Cerebellar cortex (tissue), 1 donor: ENCODE measurements at regions not wholly inside any gene's neighbourhood (a gene's known extent, or its start where the extent isn't known, plus 50 kb on each side); places are given as distances from the start of the nearest gene placed in this dataset.
"Not testable (repeated sequence)": the region's sequence is repeated elsewhere in the genome, so short reads cannot be mapped to it uniquely, and the experiment has no call there.

ENCODE experiments used
- DNase-seq: peaks from one replicate; pipeline ENCODE4 v3.0.0-alpha.2; 2015; ENCODE audit warnings: low spot score

DNA sequence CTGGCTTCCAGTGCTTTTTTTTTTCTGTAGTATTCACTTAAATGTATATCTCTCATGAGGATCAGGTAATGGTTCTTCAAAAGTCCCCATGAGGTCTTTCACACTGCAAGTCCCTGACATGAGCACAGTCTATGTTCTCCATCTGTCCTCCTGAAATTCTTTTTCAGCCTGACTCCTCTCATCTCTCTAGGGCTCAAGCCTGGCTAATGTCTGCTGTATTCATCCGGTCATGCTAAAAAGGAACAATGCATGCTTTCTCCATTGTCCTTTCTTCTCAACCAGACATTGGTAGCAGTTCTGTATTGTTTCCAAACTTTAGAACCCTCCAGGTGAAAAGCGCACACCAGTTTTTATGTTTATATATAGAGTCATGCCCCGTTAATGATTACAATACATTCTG, 368.3 kb upstream of the OLFM3 start:
- no peak for DNase-seq

DNA sequence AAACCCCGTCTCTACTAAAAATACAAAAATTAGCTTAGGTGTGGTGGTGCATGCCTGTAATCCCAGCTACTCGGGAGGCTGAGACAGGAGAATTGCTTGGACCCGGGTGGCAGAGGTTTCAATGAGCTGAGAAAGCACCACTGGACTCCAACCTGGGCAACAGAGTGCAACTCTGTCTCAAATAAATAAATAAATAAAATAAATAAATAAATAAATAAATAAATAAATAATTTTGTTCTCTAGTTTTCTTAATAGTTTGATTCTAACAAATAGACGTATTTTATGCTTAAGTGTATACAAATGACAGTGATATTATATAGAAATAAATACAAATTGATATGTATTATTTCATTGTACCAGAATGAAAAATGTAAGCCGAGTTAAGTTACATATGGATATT, 339.9 kb upstream of the OLFM3 start:
- DNase-seq: no peak

DNA sequence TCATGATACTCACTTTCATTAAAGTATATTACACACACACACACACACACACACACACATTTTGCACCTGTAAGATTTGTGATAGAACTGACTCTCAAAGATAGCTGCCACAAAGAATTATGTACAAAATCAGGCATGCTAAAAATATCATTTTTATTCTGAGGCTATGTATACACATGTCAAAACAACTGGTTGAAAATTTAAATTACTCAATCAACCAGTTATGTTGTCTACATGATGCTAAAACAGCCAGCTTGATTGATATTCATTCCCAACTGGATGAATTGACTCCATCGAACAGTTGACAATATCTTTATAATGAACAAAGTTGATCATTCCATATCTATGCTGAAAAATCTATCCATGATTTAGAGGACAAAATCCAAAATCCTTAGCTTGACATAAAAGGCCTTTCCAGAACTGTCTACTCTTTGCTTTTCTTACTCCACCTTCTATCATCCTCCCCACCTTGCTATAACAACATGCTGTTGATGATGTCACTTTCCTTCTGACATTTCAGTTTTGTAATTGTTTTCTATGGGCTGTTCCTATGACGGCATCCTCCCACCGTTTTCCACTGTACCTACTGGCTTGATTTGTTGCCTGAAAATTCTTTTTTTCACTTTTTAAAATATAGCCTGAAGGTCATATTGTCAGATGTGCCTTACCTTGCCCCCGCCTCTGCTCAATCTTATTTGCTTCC, 321.5 kb upstream of the OLFM3 start:
- no peak for DNase-seq

- no peak for DNase-seq
Observed at GRCh38 chr1:102315096-102315495, 318.4 kb upstream of the OLFM3 start.

- DNase-seq: no peak
Observed at GRCh38 chr1:102296116-102296515, 299.4 kb upstream of the OLFM3 start.

DNA sequence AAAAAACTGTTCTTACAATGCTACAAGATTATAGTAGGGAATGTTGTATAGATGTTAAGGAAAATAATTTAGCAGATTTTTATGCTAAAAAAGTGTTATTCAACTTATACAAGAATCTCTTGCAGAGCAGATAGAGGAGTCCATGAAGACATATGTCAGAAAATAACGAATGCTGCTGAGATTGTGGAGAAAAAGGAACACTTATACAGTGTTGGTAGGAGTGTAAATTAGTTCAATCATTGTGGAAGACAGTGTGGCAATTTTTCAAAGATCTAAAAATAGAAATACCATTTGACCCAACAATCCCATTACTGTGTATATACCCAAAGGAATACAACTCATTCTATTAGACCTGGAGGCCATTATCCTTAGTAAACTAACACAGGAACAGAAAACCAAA, 286.2 kb upstream of the OLFM3 start:
- no peak for DNase-seq

GRCh38 chr1:102262994-102263393, 266.3 kb upstream of the OLFM3 start:
- no peak for DNase-seq

DNA sequence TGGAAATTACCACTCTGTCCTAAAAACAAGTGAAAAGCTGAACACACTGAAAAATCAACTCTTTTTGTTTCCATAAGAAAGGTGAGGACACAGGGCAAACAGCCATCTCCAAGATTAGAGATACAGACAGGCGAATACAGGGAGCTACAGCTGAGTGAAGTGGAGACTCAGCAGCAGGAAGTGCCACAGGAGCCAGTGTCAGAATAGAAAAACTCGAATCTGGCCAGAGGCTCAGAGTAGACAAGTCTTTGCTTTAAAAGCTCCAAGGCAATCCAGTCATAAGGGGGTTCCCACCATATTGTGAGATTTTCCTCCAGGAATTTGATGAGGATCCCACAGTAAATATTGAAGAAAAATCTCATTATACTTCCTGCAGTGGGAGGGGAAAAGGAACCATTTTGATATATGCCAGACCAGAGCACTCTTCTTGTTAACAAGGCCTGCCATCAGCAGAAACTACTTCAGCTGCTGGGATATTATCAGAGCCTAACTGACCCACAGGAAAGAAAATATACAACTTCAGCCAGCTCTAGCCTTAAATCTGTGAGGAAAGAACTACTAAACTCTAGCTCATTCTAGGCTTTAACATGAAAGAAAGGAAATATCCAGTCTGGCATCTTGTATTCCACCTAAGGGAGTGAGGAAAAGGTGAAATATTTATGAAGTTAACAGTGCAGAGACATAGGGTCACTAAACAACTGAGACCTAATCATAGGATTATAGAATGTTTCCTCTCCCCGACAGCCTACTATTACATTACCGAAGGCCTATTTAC, 256.2 kb upstream of the OLFM3 start:
- DNase-seq: no peak

GRCh38 chr1:102241431-102242338, 245.0 kb upstream of the OLFM3 start:
- no peak for DNase-seq

- no peak for DNase-seq
Observed at GRCh38 chr1:102239247-102239646, 242.5 kb upstream of the OLFM3 start.

GRCh38 chr1:102234753-102235359, 238.1 kb upstream of the OLFM3 start:
- DNase-seq: no peak

- no peak for DNase-seq
Observed at GRCh38 chr1:102219463-102219862, 222.7 kb upstream of the OLFM3 start.

DNA sequence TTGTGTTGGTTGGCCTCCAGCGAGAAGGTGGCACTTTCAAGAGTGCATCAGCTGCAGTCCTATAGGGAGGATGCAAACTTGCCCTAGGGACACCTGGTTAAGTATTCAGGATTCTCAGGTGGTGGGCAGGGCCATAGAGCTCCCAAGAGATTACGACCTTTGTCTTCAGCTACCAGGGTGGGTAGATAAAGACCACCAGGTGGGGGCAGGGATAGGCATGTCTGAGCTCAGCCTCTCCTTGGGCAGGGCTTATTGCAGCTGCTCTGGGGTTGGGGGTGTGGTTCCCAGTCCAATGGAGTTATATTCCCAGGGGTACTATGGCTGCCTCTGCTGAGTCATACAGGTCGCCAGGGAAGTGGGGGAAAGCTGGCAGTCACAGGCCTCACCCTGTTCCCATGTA, 214.2 kb upstream of the OLFM3 start:
- DNase-seq: not testable (repeated sequence)

- DNase-seq: peak; percentile 88
Observed at GRCh38 chr1:102191723-102192122, 195.0 kb upstream of the OLFM3 start.

DNA sequence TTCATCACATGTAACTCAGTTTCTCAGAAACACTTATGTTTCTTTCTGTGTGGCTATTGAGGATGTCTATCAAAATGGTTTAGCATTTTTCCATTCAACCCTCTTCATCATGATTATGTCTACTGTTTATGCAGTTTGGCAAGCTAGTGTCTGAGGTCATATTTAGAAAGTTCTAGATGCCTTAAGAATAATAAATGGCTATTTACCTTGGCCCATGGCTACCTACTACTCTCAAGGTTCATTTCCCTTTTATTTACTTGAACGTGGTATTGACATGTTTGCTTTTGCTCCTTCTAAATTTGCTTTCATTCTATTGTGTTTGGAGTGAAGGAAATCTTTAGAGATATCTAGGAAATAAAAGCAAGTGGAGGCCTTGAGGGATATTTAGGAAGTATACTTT, 193.7 kb upstream of the OLFM3 start:
- no peak for DNase-seq

GRCh38 chr1:102186536-102186935, 189.8 kb upstream of the OLFM3 start:
- DNase-seq: no peak

- DNase-seq: no peak
Observed at GRCh38 chr1:102185260-102185659, 188.5 kb upstream of the OLFM3 start.

DNA sequence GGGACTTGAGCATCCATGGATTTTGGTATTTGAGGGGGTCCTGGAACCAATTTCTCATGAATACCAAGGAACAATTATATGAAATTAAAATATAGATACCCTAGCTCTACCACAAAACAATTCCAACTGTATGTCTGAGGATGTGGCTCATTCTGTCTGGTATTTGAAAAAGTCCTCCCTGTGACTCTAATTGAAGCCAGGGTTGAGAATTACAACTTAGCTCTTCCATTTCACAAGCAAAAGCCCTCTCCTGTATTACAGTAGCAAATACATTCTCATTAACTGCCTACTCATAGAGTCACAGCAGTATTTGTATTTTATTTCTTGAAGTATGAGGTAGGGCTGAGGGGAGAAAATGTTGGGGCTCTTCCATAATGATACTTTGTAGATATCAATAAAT, 187.8 kb upstream of the OLFM3 start:
- no peak for DNase-seq

DNA sequence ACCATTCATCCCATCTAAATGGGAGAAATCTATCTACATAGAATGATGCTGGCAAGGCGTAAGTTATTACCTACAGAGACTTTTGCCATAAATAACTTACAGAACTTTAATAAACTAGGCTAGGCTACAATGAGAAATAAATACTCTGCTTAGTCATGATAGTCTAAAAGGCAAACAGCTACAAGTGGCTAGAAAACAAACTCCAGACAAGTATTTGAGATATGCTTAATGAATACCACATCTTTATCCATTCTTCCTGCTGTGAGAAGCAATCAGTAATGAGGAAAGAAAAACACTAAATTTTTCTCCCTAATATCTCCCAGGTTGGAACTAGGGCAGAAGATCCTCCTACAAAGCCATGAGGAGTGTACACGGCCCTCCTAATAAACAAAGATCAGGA, 187.0 kb upstream of the OLFM3 start:
- DNase-seq: no peak

- DNase-seq: no peak
Observed at GRCh38 chr1:102182603-102183260, 186.0 kb upstream of the OLFM3 start.

DNA sequence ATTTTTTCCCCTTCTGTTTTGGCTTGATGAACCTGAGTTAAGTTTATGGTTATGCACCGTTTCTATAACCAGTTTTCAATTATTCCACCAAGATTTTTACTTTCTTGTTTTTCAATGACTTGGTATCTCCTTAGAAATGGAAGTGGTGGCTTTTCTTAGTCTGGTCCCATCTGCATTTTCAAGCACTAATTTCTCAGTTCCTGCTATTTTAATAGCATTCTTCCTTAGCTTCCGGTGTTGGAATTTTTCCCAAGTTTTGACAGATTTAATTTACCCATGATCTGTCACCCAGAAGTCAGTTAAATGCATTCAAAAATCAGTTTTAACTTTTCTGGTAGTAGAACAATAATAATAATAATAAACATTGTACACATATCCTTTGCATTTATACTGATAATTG, 184.6 kb upstream of the OLFM3 start:
- DNase-seq: no peak

DNA sequence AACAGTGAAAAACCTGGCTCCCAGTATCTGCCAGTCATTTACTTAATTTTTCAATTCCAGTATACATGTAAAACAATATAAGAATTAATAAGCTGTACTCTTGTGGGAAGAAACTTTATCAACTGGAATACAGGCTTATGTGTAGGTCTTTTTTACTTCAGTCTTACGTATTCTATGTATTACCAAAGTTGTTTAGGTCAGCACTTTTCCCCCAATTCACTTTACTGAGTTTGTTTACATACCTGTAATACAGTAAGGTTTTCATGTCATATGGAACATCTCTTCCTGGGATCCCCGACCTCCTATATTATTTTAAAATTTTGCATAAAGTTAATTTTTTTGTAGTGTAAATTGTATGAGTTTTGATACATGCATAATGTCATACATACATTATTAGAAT, 181.8 kb upstream of the OLFM3 start:
- no peak for DNase-seq
